DND-41 (cell line): ENCODE measurements at regions not wholly inside any gene's neighbourhood (a gene's known extent, or its start where the extent isn't known, plus 50 kb on each side); places are given as distances from the start of the nearest gene placed in this dataset.

ENCODE experiments used
- ATAC-seq: fragments of 200-7000 bp; cut with Tn5 transposase; 3 replicates; pipeline ENCODE4 v1.9.1; 2021; ENCODE audit warnings: low read depth; ENCODE audit not compliant: insufficient read depth
- DNase-seq: peaks from one replicate; pipeline ENCODE4 v3.0.0-alpha.2; 2020
- H2AFZ ChIP-seq: 2 replicates; pipeline ENCODE4 v1.6.0; 2012; ENCODE audit warnings: low read depth, low read length
- H3K27ac ChIP-seq: 2 replicates; pipeline ENCODE4 v1.5.1; 2012; ENCODE audit warnings: low read length, inconsistent platforms
- H3K27me3 ChIP-seq: fragments of 200-600 bp; sonication (generic); 2 replicates; pipeline ENCODE4 v1.6.0; 2012; ENCODE audit warnings: low read length, mild to moderate bottlenecking, inconsistent platforms; ENCODE audit not compliant: insufficient read depth, poor library complexity
- H3K36me3 ChIP-seq: 2 replicates; pipeline ENCODE4 v1.5.1; 2012; ENCODE audit warnings: low read length, inconsistent platforms; ENCODE audit not compliant: insufficient read depth
- H3K4me1 ChIP-seq: 2 replicates; pipeline ENCODE4 v1.5.1; 2012; ENCODE audit warnings: mild to moderate bottlenecking, low read length; ENCODE audit not compliant: insufficient read depth
- H3K4me2 ChIP-seq: 2 replicates; pipeline ENCODE4 v1.6.0; 2012; ENCODE audit warnings: mild to moderate bottlenecking, moderate library complexity, low read length, inconsistent platforms; ENCODE audit not compliant: insufficient read depth
- H3K4me3 ChIP-seq, 2 experiments: fragments of 200-600 bp in 1 of 2; shearing (Covaris generic) in 1 of 2; 2 replicates each; pipeline ENCODE4 v1.5.1; 2012 to 2016; ENCODE audit warnings: inconsistent platforms in 2 of 2, low read length in 2 of 2, mild to moderate bottlenecking in 2 of 2, low read depth in 1 of 2, moderate library complexity in 1 of 2
- H3K79me2 ChIP-seq: 2 replicates; pipeline ENCODE4 v1.6.0; 2012; ENCODE audit warnings: low read length, inconsistent platforms; ENCODE audit not compliant: insufficient read depth
- H3K9ac ChIP-seq: 2 replicates; pipeline ENCODE4 v1.6.0; 2012; ENCODE audit warnings: low read depth, mild to moderate bottlenecking, inconsistent platforms, low read length, moderate library complexity
- H3K9me3 ChIP-seq: 2 replicates; pipeline ENCODE4 v1.5.1; 2012; ENCODE audit warnings: low read length, moderate library complexity, mild to moderate bottlenecking, inconsistent platforms; ENCODE audit not compliant: insufficient read depth, severe bottlenecking
- H4K20me1 ChIP-seq: 2 replicates; pipeline ENCODE4 v1.6.0; 2012; ENCODE audit warnings: low read length; ENCODE audit not compliant: insufficient read depth
- EZH2 ChIP-seq: IDR thresholded peaks from 3 replicates; pipeline ENCODE4 v1.6.1; 2012; ENCODE audit warnings: borderline replicate concordance, low read depth, mild to moderate bottlenecking, moderate library complexity, low read length, inconsistent platforms; ENCODE audit not compliant: severe bottlenecking
- TF ChIP-seq, protein P1 (sequence below): IDR thresholded peaks from 2 replicates; pipeline ENCODE4 v1.5.1; 2012; ENCODE audit warnings: borderline replicate concordance, low read length, moderate library complexity, mild to moderate bottlenecking; ENCODE audit not compliant: poor library complexity, severe bottlenecking; ENCODE audit errors: extremely low read depth

DNA sequence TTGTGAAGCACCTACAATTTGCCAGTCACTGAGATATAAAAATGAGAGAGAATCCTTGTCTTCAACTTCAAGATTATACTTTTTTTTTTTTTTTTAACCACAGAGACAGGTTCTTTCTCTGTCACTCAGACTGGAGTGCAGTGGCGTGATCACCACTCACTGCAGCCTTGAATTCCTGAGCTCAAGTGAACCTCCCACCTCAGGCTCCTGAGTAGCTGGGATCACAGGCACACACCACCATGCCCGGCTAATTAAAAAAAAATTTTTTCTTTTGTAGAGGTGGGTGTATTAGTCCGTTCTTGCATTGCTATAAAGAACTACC is 51.6 kb upstream of the PMEPA1 start:
- Histone ChIP-seq H3K36me3 (no peaks in the 10 kb centered on the region), H4K20me1 (no peaks in the 10 kb centered on the region), H3K4me2 (no peak overlapping the region), H3K9me3 (peaks cover 2% of the 10 kb centered on the region), H2AFZ (no peak overlapping the region), H3K27ac (no peak overlapping the region), H3K4me3 (no peak overlapping the region), H3K79me2 (no peaks in the 10 kb centered on the region), H3K9ac (no peak overlapping the region), H3K27me3 (peaks cover 10% of the 10 kb centered on the region), H3K4me1 (no peaks in the 10 kb centered on the region)
- TF ChIP-seq, protein P1, sequence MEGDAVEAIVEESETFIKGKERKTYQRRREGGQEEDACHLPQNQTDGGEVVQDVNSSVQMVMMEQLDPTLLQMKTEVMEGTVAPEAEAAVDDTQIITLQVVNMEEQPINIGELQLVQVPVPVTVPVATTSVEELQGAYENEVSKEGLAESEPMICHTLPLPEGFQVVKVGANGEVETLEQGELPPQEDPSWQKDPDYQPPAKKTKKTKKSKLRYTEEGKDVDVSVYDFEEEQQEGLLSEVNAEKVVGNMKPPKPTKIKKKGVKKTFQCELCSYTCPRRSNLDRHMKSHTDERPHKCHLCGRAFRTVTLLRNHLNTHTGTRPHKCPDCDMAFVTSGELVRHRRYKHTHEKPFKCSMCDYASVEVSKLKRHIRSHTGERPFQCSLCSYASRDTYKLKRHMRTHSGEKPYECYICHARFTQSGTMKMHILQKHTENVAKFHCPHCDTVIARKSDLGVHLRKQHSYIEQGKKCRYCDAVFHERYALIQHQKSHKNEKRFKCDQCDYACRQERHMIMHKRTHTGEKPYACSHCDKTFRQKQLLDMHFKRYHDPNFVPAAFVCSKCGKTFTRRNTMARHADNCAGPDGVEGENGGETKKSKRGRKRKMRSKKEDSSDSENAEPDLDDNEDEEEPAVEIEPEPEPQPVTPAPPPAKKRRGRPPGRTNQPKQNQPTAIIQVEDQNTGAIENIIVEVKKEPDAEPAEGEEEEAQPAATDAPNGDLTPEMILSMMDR, result no peak
- no peak for TF ChIP-seq EZH2
- ATAC-seq (no peak), DNase-seq (no peak)

DNA sequence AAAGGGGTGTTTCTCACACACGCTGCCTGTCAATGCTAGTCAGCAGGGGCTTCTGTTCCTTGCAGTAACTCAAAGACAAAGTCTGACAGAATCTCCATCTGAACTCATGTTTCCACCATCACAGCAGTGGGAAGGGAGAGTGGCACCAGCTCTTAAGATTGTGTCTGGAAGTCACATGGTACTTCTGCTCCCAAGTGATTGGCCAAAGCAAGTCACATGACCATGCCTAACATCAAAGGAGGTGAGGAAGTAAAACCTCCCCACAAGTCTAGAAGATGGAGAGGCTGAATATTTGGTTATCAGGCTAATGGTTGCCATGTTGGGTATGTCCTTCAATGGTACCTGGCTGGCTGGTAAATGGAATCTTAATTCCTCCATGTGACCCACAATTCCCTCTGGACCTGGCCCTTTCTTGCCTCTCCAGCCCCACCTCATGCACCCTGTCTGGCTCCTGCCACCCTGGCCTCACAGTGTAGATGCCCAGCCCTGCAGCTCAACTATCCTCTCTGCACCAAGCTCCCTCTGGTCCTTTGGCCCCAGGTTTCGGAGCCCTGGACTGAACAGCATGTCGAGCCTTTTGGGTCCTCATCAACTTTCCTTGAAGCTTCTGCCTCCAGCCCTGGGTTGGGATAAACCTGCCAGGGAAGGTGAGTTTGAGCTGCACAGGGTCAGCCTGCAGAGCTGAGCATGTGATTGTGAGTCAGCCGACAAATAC is 51.0 kb upstream of the PMEPA1 start:
- peaks cover 10% of the 10 kb centered on the region for H3K27me3 ChIP-seq
- H3K9ac ChIP-seq, result no peak overlapping the region
- no peak for TF ChIP-seq EZH2
- TF ChIP-seq, protein P1, result no peak
- no peaks in the 10 kb centered on the region for H3K4me1 ChIP-seq
- no peaks in the 10 kb centered on the region for H3K36me3 ChIP-seq
- H3K4me2 ChIP-seq, result no peak overlapping the region
- H3K27ac ChIP-seq, result no peak overlapping the region
- DNase-seq (no peak), ATAC-seq (no peak)
- H4K20me1 ChIP-seq, result no peaks in the 10 kb centered on the region
- H3K9me3 ChIP-seq, result peaks cover 2% of the 10 kb centered on the region
- no peaks in the 10 kb centered on the region for H3K79me2 ChIP-seq
- no peak overlapping the region for H2AFZ ChIP-seq
- no peak overlapping the region for H3K4me3 ChIP-seq

DNA sequence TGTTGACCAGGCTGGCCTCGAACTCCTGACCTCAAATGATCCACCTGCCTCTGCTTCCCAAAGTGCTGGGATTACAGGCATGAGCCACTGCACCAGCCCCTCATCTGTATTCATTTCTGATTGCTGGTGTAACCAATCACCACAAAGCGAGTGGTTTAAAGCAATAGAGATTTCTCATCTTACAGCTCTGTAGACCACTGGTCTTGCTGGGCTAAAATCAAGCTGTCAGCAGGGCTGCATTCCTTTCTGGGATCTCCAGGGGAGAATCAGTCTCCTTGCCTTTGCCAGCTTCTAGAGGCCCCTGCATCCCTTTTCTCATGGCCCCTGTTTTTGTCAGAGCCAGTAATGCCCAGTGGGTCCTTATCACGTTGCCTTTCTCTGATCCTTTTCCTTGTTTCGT is 49.9 kb upstream of the PMEPA1 start:
- TF ChIP-seq, protein P1, result no peak
- TF ChIP-seq EZH2, result no peak
- DNase-seq (no peak), ATAC-seq (no peak)
- Histone ChIP-seq H3K36me3 (no peaks in the 10 kb centered on the region), H3K79me2 (no peaks in the 10 kb centered on the region), H4K20me1 (no peaks in the 10 kb centered on the region), H3K9ac (no peak overlapping the region), H3K4me1 (no peaks in the 10 kb centered on the region), H2AFZ (no peak overlapping the region), H3K4me3 (no peak overlapping the region), H3K27me3 (peaks cover 10% of the 10 kb centered on the region), H3K4me2 (no peak overlapping the region), H3K9me3 (peaks cover 2% of the 10 kb centered on the region), H3K27ac (no peak overlapping the region)
